A673 (cell line): ENCODE measurements at regions not wholly inside any gene's neighbourhood (a gene's known extent, or its start where the extent isn't known, plus 50 kb on each side); places are given as distances from the start of the nearest gene placed in this dataset.

Experiments
- EZH2 ChIP-seq: fragments of 200-600 bp; sonication (generic); IDR thresholded peaks from 2 replicates; pipeline ENCODE4 v1.6.1; 2017; ENCODE audit warnings: borderline replicate concordance, low read depth, mild to moderate bottlenecking, mixed read lengths, antibody characterized with exemption, low read length; ENCODE audit not compliant: poor library complexity, severe bottlenecking
- TF ChIP-seq, protein P1 (sequence below): fragments of 300-800, 200-600 bp; sonication (generic); conservative IDR thresholded peaks from 2 replicates; pipeline ENCODE4 v1.5.1; 2017; ENCODE audit warnings: low read depth, mild to moderate bottlenecking, antibody characterized with exemption, low read length, moderate library complexity, mixed read lengths

DNA sequence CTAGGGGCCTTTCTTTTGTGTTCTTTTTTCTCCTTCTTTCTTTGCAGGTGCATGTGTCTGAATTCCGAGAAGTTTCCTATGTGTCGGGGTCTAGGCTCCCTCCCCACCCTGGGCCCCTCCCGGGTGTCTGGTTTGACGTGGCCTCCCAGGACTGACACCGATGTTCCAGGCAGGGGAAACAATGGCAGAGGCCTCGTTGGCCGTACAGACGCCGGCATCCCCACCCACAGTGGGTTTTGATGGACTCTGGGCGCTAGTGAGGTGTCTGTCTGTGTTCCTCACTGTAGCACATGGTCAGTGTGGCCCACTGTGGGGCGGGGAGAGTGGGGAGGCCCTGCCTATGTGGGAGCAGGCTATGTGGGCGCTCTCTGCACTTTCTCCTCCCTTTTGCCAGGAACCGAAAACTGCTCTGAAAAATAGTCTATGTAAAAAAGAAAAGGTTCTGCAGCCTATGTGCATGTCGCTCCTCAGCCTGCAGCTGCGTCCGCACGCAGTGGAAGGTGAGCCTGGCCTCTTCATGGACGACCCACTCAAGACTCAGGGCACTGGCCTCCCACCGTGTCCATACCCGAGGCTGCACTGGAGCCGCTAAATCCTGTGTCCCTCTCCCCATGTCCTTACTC lies 90.9 kb upstream of the ASB18 start:
- TF ChIP-seq, protein P1, sequence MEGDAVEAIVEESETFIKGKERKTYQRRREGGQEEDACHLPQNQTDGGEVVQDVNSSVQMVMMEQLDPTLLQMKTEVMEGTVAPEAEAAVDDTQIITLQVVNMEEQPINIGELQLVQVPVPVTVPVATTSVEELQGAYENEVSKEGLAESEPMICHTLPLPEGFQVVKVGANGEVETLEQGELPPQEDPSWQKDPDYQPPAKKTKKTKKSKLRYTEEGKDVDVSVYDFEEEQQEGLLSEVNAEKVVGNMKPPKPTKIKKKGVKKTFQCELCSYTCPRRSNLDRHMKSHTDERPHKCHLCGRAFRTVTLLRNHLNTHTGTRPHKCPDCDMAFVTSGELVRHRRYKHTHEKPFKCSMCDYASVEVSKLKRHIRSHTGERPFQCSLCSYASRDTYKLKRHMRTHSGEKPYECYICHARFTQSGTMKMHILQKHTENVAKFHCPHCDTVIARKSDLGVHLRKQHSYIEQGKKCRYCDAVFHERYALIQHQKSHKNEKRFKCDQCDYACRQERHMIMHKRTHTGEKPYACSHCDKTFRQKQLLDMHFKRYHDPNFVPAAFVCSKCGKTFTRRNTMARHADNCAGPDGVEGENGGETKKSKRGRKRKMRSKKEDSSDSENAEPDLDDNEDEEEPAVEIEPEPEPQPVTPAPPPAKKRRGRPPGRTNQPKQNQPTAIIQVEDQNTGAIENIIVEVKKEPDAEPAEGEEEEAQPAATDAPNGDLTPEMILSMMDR, result no peak
- TF ChIP-seq EZH2, result no peak
